ENCODE measurements at regions not wholly inside any gene's neighbourhood (a gene's known extent, or its start where the extent isn't known, plus 50 kb on each side); places are given as distances from the start of the nearest gene placed in this dataset.

- Mint-ChIP-seq H3K27ac (ENCODE audit: unreplicated experiment) (no peak overlapping the region), H3K4me1 (ENCODE audit: low read depth, unreplicated experiment) (no peaks in the 10 kb centered on the region)
These were observed 542.1 kb upstream of the SPHKAP start for GRCh38 chr2:228723599-228723998.

DNA sequence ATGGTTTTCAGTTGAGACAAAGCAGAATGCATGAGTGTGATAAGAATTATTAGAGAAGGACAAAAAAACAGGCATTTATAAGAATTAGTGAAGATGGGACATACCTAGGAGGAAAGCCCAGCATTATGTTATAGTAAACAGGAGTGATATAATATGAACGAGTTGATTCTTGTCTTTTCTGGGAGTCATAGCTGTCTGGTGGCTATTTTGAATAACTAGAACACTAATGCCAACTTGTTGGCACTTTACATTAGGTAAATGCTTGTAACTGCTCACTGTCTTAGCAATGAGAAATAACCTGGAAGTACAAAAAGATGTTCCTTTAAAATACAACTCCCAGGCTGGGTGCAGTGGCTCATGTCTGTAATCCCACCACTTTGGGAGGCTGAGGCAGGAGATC lies 540.8 kb upstream of the SPHKAP start:
- no peak for DNase-seq
- H3K36me3 Mint-ChIP-seq (ENCODE audit: unreplicated experiment), result no peaks in the 10 kb centered on the region
- H3K27me3 Mint-ChIP-seq (ENCODE audit: unreplicated experiment), result no peaks in the 10 kb centered on the region

More at GRCh38 chr2:228723599-228723998, 542.1 kb upstream of the SPHKAP start:
- H3K9me3 Mint-ChIP-seq (ENCODE audit: unreplicated experiment), result no peaks in the 10 kb centered on the region
- no peaks in the 10 kb centered on the region for H3K36me3 Mint-ChIP-seq (ENCODE audit: unreplicated experiment)
- TF ChIP-seq, protein P1, sequence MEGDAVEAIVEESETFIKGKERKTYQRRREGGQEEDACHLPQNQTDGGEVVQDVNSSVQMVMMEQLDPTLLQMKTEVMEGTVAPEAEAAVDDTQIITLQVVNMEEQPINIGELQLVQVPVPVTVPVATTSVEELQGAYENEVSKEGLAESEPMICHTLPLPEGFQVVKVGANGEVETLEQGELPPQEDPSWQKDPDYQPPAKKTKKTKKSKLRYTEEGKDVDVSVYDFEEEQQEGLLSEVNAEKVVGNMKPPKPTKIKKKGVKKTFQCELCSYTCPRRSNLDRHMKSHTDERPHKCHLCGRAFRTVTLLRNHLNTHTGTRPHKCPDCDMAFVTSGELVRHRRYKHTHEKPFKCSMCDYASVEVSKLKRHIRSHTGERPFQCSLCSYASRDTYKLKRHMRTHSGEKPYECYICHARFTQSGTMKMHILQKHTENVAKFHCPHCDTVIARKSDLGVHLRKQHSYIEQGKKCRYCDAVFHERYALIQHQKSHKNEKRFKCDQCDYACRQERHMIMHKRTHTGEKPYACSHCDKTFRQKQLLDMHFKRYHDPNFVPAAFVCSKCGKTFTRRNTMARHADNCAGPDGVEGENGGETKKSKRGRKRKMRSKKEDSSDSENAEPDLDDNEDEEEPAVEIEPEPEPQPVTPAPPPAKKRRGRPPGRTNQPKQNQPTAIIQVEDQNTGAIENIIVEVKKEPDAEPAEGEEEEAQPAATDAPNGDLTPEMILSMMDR (IDR thresholded peaks at IDR 0.05; ENCODE audit: partially characterized antibody, unreplicated experiment), result no peak
- no peak overlapping the region for H3K4me3 Mint-ChIP-seq (ENCODE audit: unreplicated experiment)
- DNase-seq, result no peak
- no peaks in the 10 kb centered on the region for H3K27me3 Mint-ChIP-seq (ENCODE audit: unreplicated experiment)

GRCh38 chr2:228720895-228721294 lies 539.4 kb upstream of the SPHKAP start:
- no peaks in the 10 kb centered on the region for H3K36me3 Mint-ChIP-seq (ENCODE audit: unreplicated experiment)
- no peaks in the 10 kb centered on the region for H3K4me1 Mint-ChIP-seq (ENCODE audit: low read depth, unreplicated experiment)
- no peak overlapping the region for H3K27ac Mint-ChIP-seq (ENCODE audit: unreplicated experiment)
- TF ChIP-seq, protein P1 (IDR thresholded peaks at IDR 0.05; ENCODE audit: partially characterized antibody, unreplicated experiment), result no peak
- no peaks in the 10 kb centered on the region for H3K9me3 Mint-ChIP-seq (ENCODE audit: unreplicated experiment)
- H3K4me3 Mint-ChIP-seq (ENCODE audit: unreplicated experiment), result no peak overlapping the region
- DNase-seq, result no peak
- no peaks in the 10 kb centered on the region for H3K27me3 Mint-ChIP-seq (ENCODE audit: unreplicated experiment)

More for the DNA sequence above, 540.8 kb upstream of the SPHKAP start:
- H3K9me3 Mint-ChIP-seq (ENCODE audit: unreplicated experiment), result no peaks in the 10 kb centered on the region
- H3K4me1 Mint-ChIP-seq (ENCODE audit: low read depth, unreplicated experiment), result no peaks in the 10 kb centered on the region
- TF ChIP-seq, protein P1 (IDR thresholded peaks at IDR 0.05; ENCODE audit: partially characterized antibody, unreplicated experiment), result no peak
- no peak overlapping the region for H3K4me3 Mint-ChIP-seq (ENCODE audit: unreplicated experiment)
- no peak overlapping the region for H3K27ac Mint-ChIP-seq (ENCODE audit: unreplicated experiment)

DNA sequence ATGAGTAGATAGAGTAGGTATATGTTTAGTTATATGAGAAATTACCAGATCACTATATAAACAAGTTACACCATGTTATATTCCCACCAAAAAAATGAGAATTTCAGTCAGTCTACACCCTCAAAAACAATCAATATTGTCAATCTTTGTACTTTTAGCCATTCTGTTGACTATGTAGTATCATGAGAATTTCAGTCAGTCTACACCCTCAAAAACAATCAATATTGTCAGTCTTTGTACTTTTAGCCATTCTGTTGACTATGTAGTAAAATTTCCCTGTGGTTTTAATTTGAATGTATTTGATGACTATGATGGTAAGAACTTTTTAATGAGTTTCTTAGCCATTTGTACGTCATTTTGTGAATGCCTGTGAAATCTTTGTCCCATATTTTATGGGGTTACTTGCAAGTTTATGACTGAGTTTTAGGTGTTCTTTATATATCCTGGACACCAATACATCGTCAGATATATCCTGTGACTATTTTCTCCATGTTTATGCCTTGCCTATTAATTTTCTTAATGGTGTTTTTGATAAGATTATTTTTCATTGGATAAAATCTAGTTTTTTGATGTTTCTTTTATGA lies 528.4 kb upstream of the SPHKAP start:
- no peaks in the 10 kb centered on the region for H3K27me3 Mint-ChIP-seq (ENCODE audit: unreplicated experiment)
- H3K4me3 Mint-ChIP-seq (ENCODE audit: unreplicated experiment), result no peak overlapping the region
- TF ChIP-seq, protein P1 (IDR thresholded peaks at IDR 0.05; ENCODE audit: partially characterized antibody, unreplicated experiment), result no peak
- no peak for DNase-seq
- H3K27ac Mint-ChIP-seq (ENCODE audit: unreplicated experiment), result no peak overlapping the region
- peaks cover 5% of the 10 kb centered on the region for H3K9me3 Mint-ChIP-seq (ENCODE audit: unreplicated experiment)
- no peaks in the 10 kb centered on the region for H3K36me3 Mint-ChIP-seq (ENCODE audit: unreplicated experiment)
- H3K4me1 Mint-ChIP-seq (ENCODE audit: low read depth, unreplicated experiment), result peaks cover 8% of the 10 kb centered on the region

DNA sequence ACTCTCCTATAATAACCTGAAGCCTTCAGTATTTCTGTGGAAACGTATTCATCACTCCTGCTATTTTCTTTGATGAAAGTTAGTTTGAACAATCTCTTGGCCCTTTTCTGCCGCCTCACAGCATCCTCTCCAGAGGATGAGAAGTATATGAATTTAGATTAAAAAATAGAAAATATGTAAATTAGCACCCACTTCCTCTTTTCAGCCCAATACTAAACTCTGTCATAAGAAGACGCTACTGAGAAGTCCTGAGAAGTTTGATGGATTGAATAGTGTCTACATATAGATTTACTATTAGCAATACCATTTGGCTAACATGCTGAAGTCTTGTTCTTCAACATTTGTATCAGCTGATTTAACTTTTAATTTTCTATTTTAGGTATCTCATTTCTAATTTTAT lies 526.4 kb upstream of the SPHKAP start:
- H3K27ac Mint-ChIP-seq (ENCODE audit: unreplicated experiment), result no peak overlapping the region
- no peaks in the 10 kb centered on the region for H3K36me3 Mint-ChIP-seq (ENCODE audit: unreplicated experiment)
- no peak for DNase-seq
- H3K4me3 Mint-ChIP-seq (ENCODE audit: unreplicated experiment), result no peak overlapping the region
- peaks cover 16% of the 10 kb centered on the region for H3K4me1 Mint-ChIP-seq (ENCODE audit: low read depth, unreplicated experiment)
- H3K27me3 Mint-ChIP-seq (ENCODE audit: unreplicated experiment), result no peaks in the 10 kb centered on the region
- peaks cover 6% of the 10 kb centered on the region for H3K9me3 Mint-ChIP-seq (ENCODE audit: unreplicated experiment)
- TF ChIP-seq, protein P1 (IDR thresholded peaks at IDR 0.05; ENCODE audit: partially characterized antibody, unreplicated experiment), result no peak
